Activated CD4-positive, alpha-beta T cell treated with anti-CD3 and anti-CD28 coated beads, Interleukin-2, Interleukin-6, amounts not matched to agents 100 ng/mL and 50 ng/mL, durations not matched to agents 16 hours and 8 hours (primary cell): ENCODE measurements at regions not wholly inside any gene's neighbourhood (a gene's known extent, or its start where the extent isn't known, plus 50 kb on each side); places are given as distances from the start of the nearest gene placed in this dataset.
"Not testable (repeated sequence)": the region's sequence is repeated elsewhere in the genome, so short reads cannot be mapped to it uniquely, and the experiment has no call there.

Source experiments
- DNase-seq: peaks from one replicate; pipeline ENCODE4 v3.0.0-alpha.2; 2020

DNA sequence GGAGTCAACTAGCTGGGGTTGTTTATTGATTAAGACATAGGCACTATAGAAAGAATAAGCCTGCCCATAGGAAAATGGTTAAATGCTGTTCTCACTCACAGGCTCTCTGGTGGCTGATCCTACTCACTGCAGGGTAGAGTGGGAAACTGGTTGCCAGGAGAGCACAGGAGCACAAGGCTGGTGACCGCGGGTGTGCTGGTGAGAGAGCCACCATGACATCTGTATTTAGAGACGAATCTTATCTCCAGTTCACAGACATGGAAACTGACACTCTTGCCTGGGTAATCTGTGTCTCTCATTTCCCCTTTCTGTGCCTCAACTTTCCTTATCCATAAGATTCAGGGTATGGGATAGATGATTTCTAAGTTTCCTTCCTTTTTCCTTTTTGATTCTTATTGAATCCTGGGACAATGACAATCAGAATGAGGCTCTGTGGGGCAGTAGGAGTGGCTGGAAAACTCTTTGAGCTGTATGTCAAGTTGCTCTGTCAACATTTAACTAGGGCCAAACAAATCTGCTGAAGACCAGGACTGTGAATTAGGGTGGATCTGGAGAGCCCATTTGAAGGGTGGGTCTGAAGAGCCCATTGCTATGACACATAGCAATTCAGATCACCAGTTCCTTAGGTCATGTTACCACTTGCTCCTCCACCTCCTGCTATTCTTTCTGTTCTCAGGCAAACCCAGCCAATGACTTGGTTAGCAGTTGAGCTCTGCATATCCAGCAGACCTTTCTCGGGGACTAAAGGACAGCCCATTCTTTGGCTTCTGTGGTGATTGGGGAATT, 286.1 kb upstream of the TBL1XR1 start:
- DNase-seq, result no peak

DNA sequence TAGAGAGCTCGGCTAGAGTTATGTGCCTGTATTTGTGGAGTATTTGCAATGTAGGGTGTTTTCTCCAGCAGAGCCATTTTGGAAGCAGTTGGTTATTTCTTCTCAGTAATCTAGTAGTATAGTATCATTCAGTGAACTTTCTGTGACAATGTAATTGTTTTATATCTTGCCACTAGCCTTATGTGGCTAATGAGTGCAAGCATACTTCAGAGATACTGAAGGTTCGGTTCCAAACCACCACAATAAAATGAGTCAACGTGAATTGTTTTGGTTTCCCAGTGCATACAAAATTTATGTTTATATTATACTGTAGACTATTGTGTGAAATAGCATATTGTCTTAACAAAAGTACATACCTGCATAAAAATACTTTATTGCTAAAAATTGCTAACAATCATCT, 286.9 kb upstream of the TBL1XR1 start:
- no peak for DNase-seq

DNA sequence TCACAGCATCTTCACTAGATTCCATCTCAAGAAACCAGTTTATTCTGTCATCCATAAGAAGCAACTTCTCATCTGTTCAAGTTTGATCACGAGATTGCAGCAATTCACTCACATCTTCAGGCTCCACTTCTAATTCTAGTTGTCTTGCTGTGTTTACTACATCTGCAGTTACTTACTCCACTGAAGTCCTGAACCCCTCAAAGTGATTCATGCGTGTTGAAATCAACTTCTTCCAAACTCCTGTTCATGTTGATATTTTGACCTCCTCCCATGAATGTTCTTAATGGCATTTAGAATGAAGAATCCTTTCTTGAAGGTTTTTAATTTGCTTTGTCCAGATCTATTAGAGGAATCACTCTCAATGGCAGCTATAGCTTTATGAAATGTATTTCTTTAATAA, 287.6 kb upstream of the TBL1XR1 start:
- DNase-seq, result no peak

DNA sequence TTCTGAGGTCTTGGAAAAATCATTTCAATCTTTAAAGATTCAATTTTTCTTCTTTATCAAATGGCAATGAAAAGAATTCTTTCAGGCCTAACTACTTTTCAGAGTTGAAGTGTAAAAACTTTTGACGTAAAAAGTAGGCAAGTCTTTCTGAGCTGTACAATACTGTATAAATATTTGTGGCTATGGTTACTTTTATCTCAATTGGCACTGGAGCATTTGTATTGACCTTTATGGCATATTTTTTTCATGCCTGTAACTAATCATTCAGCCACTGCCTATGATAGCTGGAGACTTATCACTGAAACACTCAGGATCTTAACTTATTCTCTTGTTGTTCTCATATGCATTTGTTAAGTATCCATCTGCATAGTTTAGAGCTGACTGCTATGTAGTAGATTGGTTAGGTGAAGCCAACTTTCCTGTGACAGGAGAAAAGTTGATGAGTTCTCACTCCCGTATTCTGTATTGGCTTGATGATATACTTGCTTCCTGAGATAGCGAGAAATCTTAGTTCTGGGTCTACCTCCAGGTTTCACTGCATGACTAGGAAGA, 290.4 kb upstream of the TBL1XR1 start:
- no peak for DNase-seq

DNA sequence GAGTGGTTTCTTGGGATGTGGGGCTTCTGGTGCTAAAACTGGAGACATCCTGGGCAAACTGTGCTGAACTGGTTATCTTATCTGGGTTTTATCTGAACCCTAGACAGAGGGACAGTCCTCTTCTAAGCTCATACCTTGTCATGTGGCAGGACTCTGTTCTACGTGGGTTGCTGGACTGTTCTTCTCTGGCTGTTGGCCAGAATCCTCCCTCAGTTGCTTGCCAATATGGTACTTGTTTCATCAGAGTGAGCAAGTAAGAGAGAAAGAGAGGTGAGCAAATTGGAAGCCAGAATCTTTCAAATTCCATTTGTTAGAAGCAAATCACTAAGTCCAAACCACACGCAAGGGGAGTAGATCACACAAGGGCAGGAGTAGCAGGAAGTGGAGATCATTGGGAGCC, 291.5 kb upstream of the TBL1XR1 start:
- DNase-seq, result no peak

DNA sequence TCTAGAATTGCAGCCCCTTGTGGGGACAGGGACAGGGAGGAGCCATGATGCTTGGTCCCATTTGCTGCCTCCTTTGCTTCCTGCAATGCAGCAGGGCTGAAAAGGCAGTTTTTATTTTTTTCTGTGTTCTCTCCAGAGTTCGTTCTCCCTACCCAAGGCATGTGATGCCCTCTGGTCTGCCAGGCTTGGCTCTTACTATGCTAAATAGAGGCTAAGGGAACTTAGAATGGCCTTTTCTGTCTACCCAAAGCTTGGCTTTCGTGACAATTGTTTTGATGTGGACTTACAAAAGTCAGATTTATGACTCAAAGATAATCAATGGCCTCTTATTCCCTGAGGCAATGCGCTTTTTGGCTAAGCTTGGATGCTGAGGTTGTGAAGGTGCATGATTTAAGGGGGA, 293.3 kb upstream of the TBL1XR1 start:
- no peak for DNase-seq

DNA sequence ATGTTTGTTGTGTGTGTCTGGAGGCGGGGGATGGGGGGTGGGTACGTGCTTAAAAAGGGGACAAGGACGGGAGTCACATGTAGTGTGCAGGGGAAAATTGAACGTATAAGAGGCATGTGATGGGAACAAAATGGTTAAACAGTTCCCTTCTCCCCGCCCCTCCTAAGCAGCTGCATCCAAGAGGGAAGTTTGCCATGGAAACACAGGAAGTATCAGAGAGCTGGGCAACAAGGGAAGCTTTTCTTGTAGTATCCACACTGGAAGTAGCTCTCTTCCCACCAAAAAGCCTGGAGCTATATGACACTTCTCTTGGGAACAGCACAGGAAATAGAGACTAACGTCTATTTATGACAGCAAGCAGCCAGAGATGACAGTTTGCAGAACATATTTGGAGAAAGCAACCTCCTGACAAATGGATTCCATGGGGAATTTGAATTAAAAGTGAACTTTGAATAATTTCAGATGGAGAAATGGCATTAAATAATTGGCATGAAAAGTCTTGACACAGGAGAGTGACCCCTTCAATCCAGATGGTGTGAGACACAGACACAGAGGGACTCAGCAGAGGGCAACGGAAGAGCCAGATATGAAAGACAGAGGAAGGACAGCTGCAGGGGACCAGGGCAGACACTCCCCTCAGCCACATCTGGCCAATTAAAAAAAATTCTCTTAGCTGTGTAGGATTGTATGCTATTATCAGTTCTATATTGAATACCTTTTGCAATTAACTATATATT, 294.2 kb upstream of the TBL1XR1 start:
- DNase-seq, result no peak

DNA sequence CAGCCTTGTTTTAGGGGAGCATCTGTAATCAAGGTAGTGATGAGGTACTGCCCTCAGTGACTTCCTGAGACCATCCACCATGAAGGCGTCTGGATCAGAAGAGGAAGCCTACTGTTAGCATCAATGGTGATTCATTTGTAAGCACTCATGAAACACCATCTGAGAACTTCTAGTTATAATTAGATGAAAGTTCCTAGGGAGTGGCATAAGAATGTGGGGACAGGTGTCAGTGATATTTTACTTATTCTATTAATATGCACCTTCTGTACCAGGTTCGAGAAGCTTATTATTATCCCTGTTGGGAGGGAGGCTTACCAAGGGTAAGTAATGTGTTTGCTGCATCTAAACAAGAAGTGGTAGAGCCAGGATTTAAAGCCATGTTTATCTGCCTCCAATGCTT, 295.8 kb upstream of the TBL1XR1 start:
- no peak for DNase-seq

DNA sequence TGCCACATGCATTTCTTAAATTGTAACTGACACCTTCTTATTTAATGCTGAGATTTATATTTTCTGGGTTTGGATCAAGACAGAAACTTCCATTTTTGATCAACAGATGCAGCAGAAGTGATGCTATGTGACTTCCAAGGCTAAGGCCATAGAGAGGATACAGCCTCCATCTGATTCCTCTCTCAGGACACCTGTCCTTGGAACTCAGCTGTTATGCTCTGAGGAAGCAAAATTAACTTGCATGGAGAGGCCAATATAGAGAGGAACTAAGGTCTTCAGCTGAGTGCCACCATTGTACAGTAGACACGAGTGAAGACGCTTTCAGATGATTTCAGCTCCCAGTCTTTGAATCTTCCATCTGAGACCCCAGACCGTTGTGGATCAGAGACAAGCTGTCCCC, 296.9 kb upstream of the TBL1XR1 start:
- no peak for DNase-seq

DNA sequence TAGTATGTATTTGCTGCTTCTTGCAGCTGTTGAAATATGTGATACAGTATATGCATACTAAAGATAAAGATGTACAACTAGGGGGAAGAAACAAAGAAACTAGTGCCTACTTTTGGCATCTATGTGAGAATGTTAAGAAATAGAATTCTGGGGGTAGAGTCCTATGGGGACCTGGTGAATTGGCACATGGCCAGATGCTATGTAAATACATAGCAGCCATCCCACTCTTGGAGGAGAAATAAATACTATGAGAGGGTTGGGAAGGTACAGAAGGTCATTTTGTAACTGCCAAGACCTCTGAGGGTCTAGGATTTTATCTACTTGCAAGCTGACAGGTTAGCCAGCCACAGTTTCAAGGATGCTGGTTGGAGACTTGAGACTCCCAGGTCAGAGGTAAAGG, 298.3 kb upstream of the TBL1XR1 start:
- DNase-seq, result no peak

DNA sequence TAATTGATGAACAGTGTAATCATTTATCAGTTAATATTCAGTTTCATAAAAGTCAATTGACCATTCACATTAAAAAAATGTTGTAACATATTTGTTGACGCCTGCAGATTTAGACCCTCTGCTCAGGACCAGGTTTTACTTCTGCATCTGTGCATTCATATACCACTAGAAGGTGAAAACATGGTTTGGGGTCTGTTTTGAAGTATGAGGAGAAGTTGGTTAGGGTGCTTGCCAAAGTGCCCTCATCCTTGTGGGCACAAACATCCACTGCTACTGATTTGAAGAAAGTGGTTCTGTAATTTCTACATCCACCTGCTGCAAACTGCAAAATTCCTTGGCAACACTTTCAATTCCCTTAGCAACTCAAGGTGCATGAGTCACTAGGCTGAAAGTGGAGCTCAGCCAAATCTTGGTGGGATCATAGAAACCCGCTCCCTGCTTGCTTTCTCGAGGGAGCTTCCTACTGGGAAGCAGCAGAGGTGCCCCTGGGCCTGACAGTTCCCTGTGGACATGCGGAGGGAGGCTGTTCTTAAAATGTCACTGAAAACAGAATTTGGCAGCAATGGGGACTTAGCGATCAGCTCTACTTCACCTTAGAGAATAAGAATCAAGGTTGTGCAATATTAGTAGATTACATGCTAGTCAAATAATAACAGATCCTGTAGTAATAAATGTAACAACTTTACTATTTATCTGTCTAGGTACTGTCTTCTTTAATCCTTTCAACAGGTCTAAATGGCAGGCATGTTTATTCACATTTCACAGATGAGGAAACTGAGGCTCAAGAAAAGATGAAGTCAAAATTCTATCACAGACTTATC, 301.0 kb upstream of the TBL1XR1 start:
- DNase-seq, result no peak

DNA sequence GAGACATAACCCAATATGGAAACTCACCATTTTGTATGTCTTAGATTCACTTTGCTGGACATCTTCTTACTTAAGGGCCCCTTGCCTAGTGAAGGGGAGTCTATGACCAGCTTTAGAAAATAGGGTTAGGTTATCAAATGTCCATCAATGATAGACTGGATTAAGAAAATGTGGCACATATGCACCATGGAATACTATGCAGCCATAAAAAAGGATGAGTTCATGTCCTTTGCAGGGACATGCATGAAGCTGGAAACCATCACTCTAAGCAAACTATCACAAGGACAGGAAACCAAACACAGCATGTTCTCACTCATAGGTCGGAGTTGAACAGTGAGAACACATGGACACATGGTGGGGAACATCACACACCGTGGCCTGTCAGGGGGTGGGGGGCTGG, 301.8 kb upstream of the TBL1XR1 start:
- DNase-seq, result not testable (repeated sequence)

DNA sequence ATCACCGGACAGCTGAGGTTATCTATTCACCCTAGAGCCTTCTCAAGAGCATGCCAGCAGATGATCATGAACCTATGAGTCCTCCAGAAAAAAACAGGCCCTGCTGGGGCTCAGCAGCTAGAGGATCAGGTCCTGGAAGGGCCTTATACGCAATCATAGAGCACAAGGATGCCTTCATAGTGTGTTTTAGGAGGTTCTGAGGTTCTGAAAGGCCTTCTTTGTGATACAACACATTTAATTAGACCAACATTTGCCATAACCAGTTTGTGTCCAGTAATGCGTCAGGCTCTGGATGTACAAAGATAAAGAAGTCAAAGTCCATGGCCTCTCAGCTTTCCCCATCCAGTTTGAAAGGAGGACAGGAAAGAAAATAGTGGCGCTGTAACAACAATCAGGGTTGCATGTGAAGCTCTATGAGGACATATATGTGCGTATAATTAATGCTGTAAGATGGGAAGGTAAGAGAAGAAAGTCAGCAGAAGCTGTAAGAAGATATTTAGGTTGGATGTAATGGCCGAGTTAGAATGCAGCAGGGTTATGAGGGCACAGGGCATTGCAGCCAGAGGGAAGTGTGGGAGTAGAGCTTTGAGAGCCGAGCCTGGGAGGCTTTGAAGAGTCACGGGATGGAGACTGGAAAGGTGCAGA, 302.6 kb upstream of the TBL1XR1 start:
- no peak for DNase-seq

DNA sequence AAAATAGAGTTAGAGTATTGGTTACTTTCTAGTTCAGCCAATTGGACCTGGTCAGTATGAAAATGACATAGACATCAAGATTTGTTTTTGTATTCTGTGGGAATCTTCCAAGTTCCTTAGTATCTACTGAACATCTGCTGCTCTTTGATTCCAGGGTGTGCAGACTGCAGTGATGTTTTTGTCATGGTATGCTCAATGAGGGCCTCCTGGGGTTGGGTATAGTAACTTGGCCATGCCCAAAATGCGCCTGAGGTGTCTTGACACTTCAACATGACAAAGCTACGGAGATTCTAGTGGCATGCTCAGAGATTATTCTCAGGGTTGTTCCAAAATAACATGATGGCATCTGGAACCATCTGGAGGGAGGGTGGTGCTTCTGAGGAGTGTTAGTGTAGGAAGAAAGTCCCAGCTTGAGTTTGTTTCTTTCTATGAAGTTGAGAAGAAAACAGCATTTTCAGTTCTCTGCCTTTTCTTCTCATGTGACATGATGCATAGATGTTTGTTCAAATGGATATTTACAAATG, 313.5 kb upstream of the TBL1XR1 start:
- DNase-seq, result no peak

DNA sequence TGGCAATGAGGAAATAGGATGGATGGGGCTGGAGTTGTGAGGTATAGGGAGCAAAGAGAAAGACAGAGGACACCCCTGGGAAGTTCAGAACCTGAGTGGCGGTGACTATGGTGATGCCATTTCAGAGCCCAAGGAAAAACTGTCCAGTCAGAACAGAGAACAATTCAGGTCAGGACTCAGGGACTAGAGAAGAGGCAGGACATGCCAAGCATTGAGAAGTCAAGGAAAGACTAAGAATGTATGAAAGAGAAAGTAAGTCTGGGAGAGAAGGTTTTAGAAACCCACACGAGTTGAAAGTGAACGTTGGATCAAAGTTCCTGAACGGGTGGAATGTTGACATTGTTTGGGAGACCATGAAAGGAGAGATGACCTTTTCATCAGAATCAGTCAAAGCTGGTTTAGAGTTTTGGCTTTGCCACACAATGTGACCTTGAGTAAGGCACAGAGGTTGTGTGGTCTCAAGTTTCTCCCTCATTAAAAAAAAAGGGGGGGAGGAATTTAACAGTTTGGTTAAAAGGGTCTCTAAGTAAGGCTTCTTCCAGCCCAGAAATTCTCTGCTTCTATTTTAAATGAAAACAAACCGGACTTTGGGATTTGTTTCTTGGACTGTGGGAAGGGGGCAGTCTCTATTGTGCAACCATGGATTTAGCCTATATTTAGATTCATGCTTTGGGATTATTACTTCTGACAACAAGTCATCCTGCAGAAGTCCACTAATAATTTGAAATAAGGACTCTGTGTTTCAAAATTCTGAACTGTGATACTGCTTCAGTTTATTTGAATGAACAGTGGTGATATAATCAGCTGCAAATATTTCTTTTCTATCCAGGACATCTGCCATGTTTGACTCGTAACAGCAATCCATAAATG, 315.9 kb upstream of the TBL1XR1 start:
- DNase-seq, result no peak

DNA sequence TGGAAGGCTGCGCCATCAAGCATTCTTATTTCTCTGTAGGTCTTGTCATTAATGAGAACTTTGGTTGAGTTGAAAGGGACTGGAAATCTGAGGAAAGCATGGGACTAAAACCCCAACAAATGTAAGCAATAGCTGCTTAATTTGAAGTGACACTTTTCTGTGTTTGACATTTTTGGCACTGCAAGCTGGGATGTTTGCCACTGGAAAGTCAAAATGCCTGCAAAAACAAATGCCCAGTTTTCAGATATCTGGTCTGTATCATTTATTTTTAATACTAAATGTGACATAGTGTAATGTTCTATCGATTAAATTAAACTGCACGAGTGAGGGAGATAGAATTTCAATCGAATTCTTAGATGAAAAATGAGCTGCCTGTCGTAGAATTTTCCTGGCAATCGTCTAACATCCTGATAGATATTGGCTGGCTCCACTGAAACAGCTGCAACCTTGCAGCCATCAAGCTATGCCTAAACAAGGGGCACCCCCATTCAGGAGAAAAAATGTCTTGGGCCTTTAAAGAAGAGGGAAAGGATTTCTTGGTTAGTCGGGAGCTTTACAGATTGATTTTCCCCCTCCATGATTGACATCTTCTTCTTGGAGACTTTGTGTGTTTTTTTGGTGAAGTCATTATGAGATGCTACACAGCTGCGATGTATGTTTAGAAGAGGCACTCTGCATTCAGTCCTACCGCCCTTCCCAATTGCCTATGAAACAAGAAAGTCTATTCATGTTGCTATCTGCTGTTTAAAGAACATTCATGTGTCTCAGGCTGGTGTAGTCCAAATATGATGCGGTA, 316.7 kb upstream of the TBL1XR1 start:
- no peak for DNase-seq

DNA sequence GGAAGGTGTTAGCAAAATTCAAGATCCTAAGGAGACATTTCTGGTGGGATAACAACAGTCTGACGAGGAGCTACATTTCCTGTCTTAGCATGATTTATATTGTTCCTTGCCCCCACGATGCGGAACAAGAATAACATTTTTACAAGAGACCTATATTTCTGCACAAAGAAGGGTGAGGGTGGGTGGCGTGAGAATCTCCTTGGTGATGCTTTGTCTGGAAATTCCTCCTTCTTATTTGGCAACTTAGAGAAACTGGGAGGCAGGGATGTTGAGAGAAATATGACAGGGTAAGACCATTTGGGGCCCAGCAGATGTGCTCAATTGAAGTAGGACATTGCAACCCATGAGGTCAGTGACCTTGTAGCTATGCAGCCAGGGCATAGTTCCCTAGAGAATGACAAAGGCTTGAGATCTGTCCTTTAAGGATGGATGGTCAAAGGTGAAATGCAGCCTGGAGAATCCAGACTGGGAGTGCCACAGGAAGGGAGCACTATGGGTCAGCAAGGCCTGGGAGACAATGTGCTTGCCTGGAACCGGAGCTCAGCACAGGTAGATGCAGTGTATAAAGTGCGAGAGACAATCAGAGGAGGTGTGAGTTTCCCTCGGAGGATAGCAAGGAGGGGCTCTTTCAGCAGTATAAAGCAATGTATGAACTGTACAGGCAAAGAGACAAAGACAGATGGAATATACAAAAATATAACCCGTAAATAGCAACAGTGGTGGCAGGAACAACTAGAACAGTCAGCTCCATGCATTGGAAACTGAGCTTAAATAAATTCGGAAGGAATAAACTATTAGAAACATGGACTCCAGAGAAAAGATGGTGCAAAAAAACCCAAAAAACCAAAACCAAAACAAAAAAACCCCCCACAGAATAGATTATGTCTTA, 317.6 kb upstream of the TBL1XR1 start:
- no peak for DNase-seq

DNA sequence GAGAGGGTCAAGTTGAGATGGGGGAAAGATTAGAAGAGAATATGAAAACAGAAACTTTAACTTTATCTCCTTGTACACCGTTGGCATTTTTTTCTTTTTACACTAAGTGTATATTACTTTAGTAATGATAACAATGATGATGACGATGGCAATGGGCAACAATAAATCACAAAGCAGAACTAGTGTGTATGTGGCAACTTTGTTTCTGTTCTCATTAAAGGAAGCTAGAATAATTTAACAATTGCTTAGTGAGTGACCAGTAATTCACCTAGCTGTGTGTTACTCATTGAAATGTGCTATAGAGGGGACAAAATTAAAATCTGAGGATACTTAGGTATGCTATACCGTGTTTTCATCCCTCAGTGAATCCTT, 318.5 kb upstream of the TBL1XR1 start:
- DNase-seq, result no peak

DNA sequence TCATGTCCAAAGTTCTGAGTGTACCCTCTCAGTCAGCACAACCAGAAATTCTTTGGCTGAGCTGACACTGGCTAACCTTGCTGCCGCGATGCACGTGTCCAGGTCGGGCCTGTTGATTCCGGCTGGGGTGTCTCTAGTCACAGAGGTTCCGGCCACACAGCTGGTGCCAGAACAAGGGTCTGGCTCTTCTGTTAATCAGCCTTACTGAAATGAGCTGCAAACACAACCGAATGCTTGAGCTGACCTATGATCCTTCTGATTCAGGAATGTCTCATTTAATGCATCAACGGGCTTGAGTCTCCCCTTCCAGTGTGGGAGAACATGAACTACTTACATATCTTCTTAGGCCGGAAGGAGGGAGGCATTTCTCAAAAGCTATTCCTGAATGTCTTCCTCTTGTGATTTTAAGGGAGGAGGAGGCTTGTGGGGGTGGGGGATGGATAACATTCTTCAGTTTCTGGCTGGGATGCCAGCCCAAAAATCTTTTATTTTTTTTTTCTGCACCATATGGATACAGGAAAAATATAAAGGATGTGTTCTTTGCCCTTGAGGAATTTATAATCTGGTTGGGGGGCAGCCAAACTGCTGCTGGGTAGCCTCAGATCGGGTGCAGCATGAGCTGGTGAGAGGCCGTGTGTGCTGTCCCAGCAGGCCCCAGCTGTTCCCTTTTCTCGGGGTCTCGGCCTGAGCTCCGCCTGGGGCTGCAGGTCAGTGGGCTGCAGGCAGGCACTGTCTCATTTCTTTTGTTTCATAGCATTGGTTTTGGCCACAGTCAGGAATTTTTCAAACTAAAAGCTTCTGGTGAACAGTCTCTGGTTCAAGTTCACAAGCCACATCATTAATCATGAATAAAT, 319.1 kb upstream of the TBL1XR1 start:
- DNase-seq, result no peak
